ENCODE measurements at regions not wholly inside any gene's neighbourhood (a gene's known extent, or its start where the extent isn't known, plus 50 kb on each side); places are given as distances from the start of the nearest gene placed in this dataset.
A peak's percentile ranks its signal among the peaks of the same experiment; 100 is the strongest.
"Not testable (repeated sequence)": the region's sequence is repeated elsewhere in the genome, so short reads cannot be mapped to it uniquely, and the experiment has no call there.

GRCh38 chr3:56927855-56928254, 126.1 kb upstream of the ARHGEF3 start:
- DNase-seq = no peak
- WGBS (ENCODE audit: insufficient coverage, low lambda C conversion rate) = no CpG with 5 or more reads among the region's 2 CpGs
- H3K4me3 ChIP-seq (ENCODE audit: low read length) = no peak overlapping the region
- H3K36me3 ChIP-seq (ENCODE audit: control insufficient read depth, insufficient read depth, low read length) = no peaks in the 10 kb centered on the region
- no peak overlapping the region for H3K27ac ChIP-seq (ENCODE audit: low read length)
- peaks cover 4% of the 10 kb centered on the region for H3K4me1 ChIP-seq (ENCODE audit: control insufficient read depth, insufficient read depth, low read length)
- peaks cover 5% of the 10 kb centered on the region for H3K27me3 ChIP-seq (ENCODE audit: control insufficient read depth, insufficient read depth, low read length)
- H3K9me3 ChIP-seq (ENCODE audit: control insufficient read depth, low read depth, low read length) = no peaks in the 10 kb centered on the region

- Histone ChIP-seq H3K9me3 (ENCODE audit: control insufficient read depth, low read depth, low read length) (no peaks in the 10 kb centered on the region), H3K4me3 (ENCODE audit: low read length) (no peak overlapping the region), H3K36me3 (ENCODE audit: control insufficient read depth, insufficient read depth, low read length) (no peaks in the 10 kb centered on the region), H3K27ac (ENCODE audit: low read length) (no peak overlapping the region), H3K4me1 (ENCODE audit: control insufficient read depth, insufficient read depth, low read length) (peaks cover 4% of the 10 kb centered on the region), H3K27me3 (ENCODE audit: control insufficient read depth, insufficient read depth, low read length) (peaks cover 5% of the 10 kb centered on the region)
- no peak for DNase-seq
- no CpG with 5 or more reads among the region's 2 CpGs for WGBS (ENCODE audit: insufficient coverage, low lambda C conversion rate)
These were observed 125.2 kb upstream of the ARHGEF3 start for GRCh38 chr3:56926947-56927282.

GRCh38 chr3:56926243-56926946, 124.6 kb upstream of the ARHGEF3 start:
- H3K4me3 ChIP-seq (ENCODE audit: low read length) = no peak overlapping the region
- H3K36me3 ChIP-seq (ENCODE audit: control insufficient read depth, insufficient read depth, low read length) = no peaks in the 10 kb centered on the region
- peaks cover 5% of the 10 kb centered on the region for H3K27me3 ChIP-seq (ENCODE audit: control insufficient read depth, insufficient read depth, low read length)
- peaks cover 4% of the 10 kb centered on the region for H3K4me1 ChIP-seq (ENCODE audit: control insufficient read depth, insufficient read depth, low read length)
- no peak for DNase-seq
- no CpG with 5 or more reads among the region's 3 CpGs for WGBS (ENCODE audit: insufficient coverage, low lambda C conversion rate)
- no peak overlapping the region for H3K27ac ChIP-seq (ENCODE audit: low read length)
- no peaks in the 10 kb centered on the region for H3K9me3 ChIP-seq (ENCODE audit: control insufficient read depth, low read depth, low read length)

GRCh38 chr3:56924700-56925099, 123.0 kb upstream of the ARHGEF3 start:
- DNase-seq; H3K36me3 ChIP-seq (ENCODE audit: control insufficient read depth, insufficient read depth, low read length); H3K4me3 ChIP-seq (ENCODE audit: low read length); H3K4me1 ChIP-seq (ENCODE audit: control insufficient read depth, insufficient read depth, low read length); H3K9me3 ChIP-seq (ENCODE audit: control insufficient read depth, low read depth, low read length); H3K27ac ChIP-seq (ENCODE audit: low read length); H3K27me3 ChIP-seq (ENCODE audit: control insufficient read depth, insufficient read depth, low read length): not testable (repeated sequence)
- WGBS (ENCODE audit: insufficient coverage, low lambda C conversion rate) = no CpG with 5 or more reads among the region's 1 CpG

- peaks cover 4% of the 10 kb centered on the region for H3K4me1 ChIP-seq (ENCODE audit: control insufficient read depth, insufficient read depth, low read length)
- H3K27ac ChIP-seq (ENCODE audit: low read length) = no peak overlapping the region
- no peaks in the 10 kb centered on the region for H3K27me3 ChIP-seq (ENCODE audit: control insufficient read depth, insufficient read depth, low read length)
- peak; percentile 27 to 67 for DNase-seq
- no peaks in the 10 kb centered on the region for H3K9me3 ChIP-seq (ENCODE audit: control insufficient read depth, low read depth, low read length)
- H3K36me3 ChIP-seq (ENCODE audit: control insufficient read depth, insufficient read depth, low read length) = no peaks in the 10 kb centered on the region
- no CpG with 5 or more reads among the region's 3 CpGs for WGBS (ENCODE audit: insufficient coverage, low lambda C conversion rate)
- no peak overlapping the region for H3K4me3 ChIP-seq (ENCODE audit: low read length)
These were observed 121.9 kb upstream of the ARHGEF3 start for GRCh38 chr3:56923526-56924224.

- WGBS (ENCODE audit: insufficient coverage, low lambda C conversion rate) = no CpG with 5 or more reads among the region's 7 CpGs
- Histone ChIP-seq H3K27me3 (ENCODE audit: control insufficient read depth, insufficient read depth, low read length) (no peaks in the 10 kb centered on the region), H3K4me1 (ENCODE audit: control insufficient read depth, insufficient read depth, low read length) (peaks cover 4% of the 10 kb centered on the region), H3K4me3 (ENCODE audit: low read length) (no peak overlapping the region), H3K9me3 (ENCODE audit: control insufficient read depth, low read depth, low read length) (no peaks in the 10 kb centered on the region), H3K36me3 (ENCODE audit: control insufficient read depth, insufficient read depth, low read length) (no peaks in the 10 kb centered on the region), H3K27ac (ENCODE audit: low read length) (no peak overlapping the region)
- no peak for DNase-seq
These were observed 120.1 kb upstream of the ARHGEF3 start for GRCh38 chr3:56921573-56922453.

GRCh38 chr3:56919797-56920195, 118.0 kb upstream of the ARHGEF3 start:
- Histone ChIP-seq H3K36me3 (ENCODE audit: control insufficient read depth, insufficient read depth, low read length) (no peaks in the 10 kb centered on the region), H3K27ac (ENCODE audit: low read length) (no peak overlapping the region), H3K27me3 (ENCODE audit: control insufficient read depth, insufficient read depth, low read length) (no peaks in the 10 kb centered on the region), H3K4me1 (ENCODE audit: control insufficient read depth, insufficient read depth, low read length) (peaks cover 4% of the 10 kb centered on the region), H3K4me3 (ENCODE audit: low read length) (no peak overlapping the region), H3K9me3 (ENCODE audit: control insufficient read depth, low read depth, low read length) (no peaks in the 10 kb centered on the region)
- 100% methylated on average over 1 of the region's 4 CpGs for WGBS (ENCODE audit: insufficient coverage, low lambda C conversion rate)
- DNase-seq = no peak

GRCh38 chr3:56919137-56919796, 117.5 kb upstream of the ARHGEF3 start:
- Histone ChIP-seq H3K27ac (ENCODE audit: low read length) (no peak overlapping the region), H3K9me3 (ENCODE audit: control insufficient read depth, low read depth, low read length) (no peaks in the 10 kb centered on the region), H3K36me3 (ENCODE audit: control insufficient read depth, insufficient read depth, low read length) (no peaks in the 10 kb centered on the region), H3K4me3 (ENCODE audit: low read length) (no peak overlapping the region), H3K27me3 (ENCODE audit: control insufficient read depth, insufficient read depth, low read length) (no peaks in the 10 kb centered on the region), H3K4me1 (ENCODE audit: control insufficient read depth, insufficient read depth, low read length) (peaks cover 4% of the 10 kb centered on the region)
- no peak for DNase-seq
- 80% methylated on average over 1 of the region's 5 CpGs for WGBS (ENCODE audit: insufficient coverage, low lambda C conversion rate)

- Histone ChIP-seq H3K4me3 (ENCODE audit: low read length) (no peak overlapping the region), H3K9me3 (ENCODE audit: control insufficient read depth, low read depth, low read length) (no peaks in the 10 kb centered on the region), H3K27me3 (ENCODE audit: control insufficient read depth, insufficient read depth, low read length) (no peaks in the 10 kb centered on the region), H3K27ac (ENCODE audit: low read length) (no peak overlapping the region), H3K36me3 (ENCODE audit: control insufficient read depth, insufficient read depth, low read length) (no peaks in the 10 kb centered on the region), H3K4me1 (ENCODE audit: control insufficient read depth, insufficient read depth, low read length) (no peaks in the 10 kb centered on the region)
- DNase-seq = no peak
- no CpG with 5 or more reads among the region's 7 CpGs for WGBS (ENCODE audit: insufficient coverage, low lambda C conversion rate)
These were observed 116.4 kb upstream of the ARHGEF3 start for GRCh38 chr3:56918111-56918568.

Data from large intestine (tissue), 3 donors.